H9 (cell line): ENCODE measurements at regions not wholly inside any gene's neighbourhood (a gene's known extent, or its start where the extent isn't known, plus 50 kb on each side); places are given as distances from the start of the nearest gene placed in this dataset.

Source experiments
- DNase-seq: peaks from one replicate; pipeline ENCODE4 v3.0.0-alpha.2; 2017
- H2AFZ ChIP-seq: one replicate; pipeline ENCODE4 v1.6.1; 2013; ENCODE audit warnings: mild to moderate bottlenecking, low read length, control low read depth, moderate library complexity
- H2AK5ac ChIP-seq: 2 replicates; pipeline ENCODE4 v1.6.1; 2013; ENCODE audit warnings: low read length, control low read depth, mixed read lengths; ENCODE audit not compliant: insufficient read length
- H2BK120ac ChIP-seq: one replicate; pipeline ENCODE4 v1.6.1; 2013; ENCODE audit warnings: low read depth, mild to moderate bottlenecking, low read length, control low read depth, inconsistent platforms; ENCODE audit not compliant: poor library complexity, severe bottlenecking
- H2BK12ac ChIP-seq: 2 replicates; pipeline ENCODE4 v1.6.1; 2013; ENCODE audit warnings: low read length, control low read depth, mixed read lengths, low read depth; ENCODE audit not compliant: insufficient read length
- H2BK15ac ChIP-seq: 2 replicates; pipeline ENCODE4 v1.6.1; 2013; ENCODE audit warnings: low read depth, low read length, control low read depth
- H2BK20ac ChIP-seq: one replicate; pipeline ENCODE4 v1.6.1; 2013; ENCODE audit warnings: low read depth, mild to moderate bottlenecking, low read length, control low read depth, inconsistent platforms; ENCODE audit not compliant: poor library complexity, severe bottlenecking
- H2BK5ac ChIP-seq: 2 replicates; pipeline ENCODE4 v1.6.1; 2013; ENCODE audit warnings: low read length, control low read depth, mixed read lengths; ENCODE audit not compliant: insufficient read length
- H3K14ac ChIP-seq: 2 replicates; pipeline ENCODE4 v1.6.1; 2013; ENCODE audit warnings: low read length, control low read depth; ENCODE audit not compliant: insufficient read depth
- H3K18ac ChIP-seq: 2 replicates; pipeline ENCODE4 v1.6.1; 2013; ENCODE audit warnings: low read depth, mild to moderate bottlenecking, mixed read lengths, low read length, control low read depth; ENCODE audit not compliant: insufficient read length
- H3K23ac ChIP-seq: 2 replicates; pipeline ENCODE4 v1.6.1; 2013; ENCODE audit warnings: low read length, control low read depth, mixed read lengths, low read depth; ENCODE audit not compliant: insufficient read length
- H3K23me2 ChIP-seq: 2 replicates; pipeline ENCODE4 v1.6.1; 2013; ENCODE audit warnings: low read depth, mild to moderate bottlenecking, mixed read lengths, low read length, control low read depth; ENCODE audit not compliant: insufficient read length, poor library complexity, severe bottlenecking
- H3K27ac ChIP-seq: 2 replicates; pipeline ENCODE4 v1.5.1; 2013; ENCODE audit warnings: low read length, control low read depth, mixed read lengths, low read depth; ENCODE audit not compliant: insufficient read length
- H3K27me3 ChIP-seq: 2 replicates; pipeline ENCODE4 v1.6.1; 2013; ENCODE audit warnings: low read length, control low read depth, inconsistent platforms; ENCODE audit not compliant: insufficient read depth
- H3K4ac ChIP-seq: 2 replicates; pipeline ENCODE4 v1.6.1; 2013; ENCODE audit warnings: low read depth, mild to moderate bottlenecking, control low read depth, inconsistent platforms, low read length, moderate library complexity
- H3K4me1 ChIP-seq: 2 replicates; pipeline ENCODE4 v1.6.1; 2013; ENCODE audit warnings: low read length, control low read depth, inconsistent platforms; ENCODE audit not compliant: insufficient read depth
- H3K4me2 ChIP-seq: 2 replicates; pipeline ENCODE4 v1.6.1; 2013; ENCODE audit warnings: low read length, control low read depth, mixed read lengths; ENCODE audit not compliant: insufficient read length, insufficient read depth
- H3K56ac ChIP-seq: 2 replicates; pipeline ENCODE4 v1.6.1; 2013; ENCODE audit warnings: low read depth, mild to moderate bottlenecking, mixed read lengths, low read length, control low read depth; ENCODE audit not compliant: insufficient read length
- H3K79me1 ChIP-seq: 2 replicates; pipeline ENCODE4 v1.6.1; 2013; ENCODE audit warnings: low read depth, mild to moderate bottlenecking, moderate library complexity, low read length, control low read depth, inconsistent platforms; ENCODE audit not compliant: insufficient read depth, poor library complexity, severe bottlenecking
- H3K79me2 ChIP-seq: 2 replicates; pipeline ENCODE4 v1.6.1; 2013; ENCODE audit warnings: low read length, control low read depth, inconsistent platforms; ENCODE audit not compliant: insufficient read depth
- H3K9ac ChIP-seq: 2 replicates; pipeline ENCODE4 v1.6.1; 2013; ENCODE audit warnings: low read length, control low read depth, mixed read lengths; ENCODE audit not compliant: insufficient read length; ENCODE audit errors: extremely low read depth
- H3K9me3 ChIP-seq: one replicate; pipeline ENCODE4 v1.6.1; 2013; ENCODE audit warnings: low read depth, low read length, inconsistent platforms; ENCODE audit not compliant: control insufficient read depth
- H3T11ph ChIP-seq: one replicate; pipeline ENCODE4 v1.6.1; 2013; ENCODE audit warnings: mild to moderate bottlenecking, low read length, control low read depth, inconsistent platforms
- H4K20me1 ChIP-seq: one replicate; pipeline ENCODE4 v1.6.1; 2013; ENCODE audit not compliant: control insufficient read depth, insufficient read length, insufficient read depth
- H4K5ac ChIP-seq: 2 replicates; pipeline ENCODE4 v1.6.1; 2013; ENCODE audit warnings: low read depth, mild to moderate bottlenecking, mixed read lengths, low read length, control low read depth; ENCODE audit not compliant: insufficient read length
- H4K8ac ChIP-seq: replicated peaks from 2 replicates; pipeline ENCODE4 v1.6.1; 2013; ENCODE audit warnings: low read length, control low read depth, mixed read lengths, low read depth; ENCODE audit not compliant: insufficient read length
- H4K91ac ChIP-seq: 2 replicates; pipeline ENCODE4 v1.6.1; 2013; ENCODE audit warnings: low read depth, mild to moderate bottlenecking, moderate library complexity, mixed read lengths, low read length, control low read depth; ENCODE audit not compliant: insufficient read length
- H3K27ac Mint-ChIP-seq, 3 experiments: 2 replicates in 2 of 3; 3 replicates in 1 of 3; pipeline ENCODE4 v1.8.0; 2020 to 2021; ENCODE audit warnings: mixed read lengths in 3 of 3, mild to moderate bottlenecking in 1 of 3, moderate library complexity in 1 of 3
- H3K27me3 Mint-ChIP-seq: 2 replicates; pipeline ENCODE4 v1.8.0; 2021; ENCODE audit warnings: low read depth, mild to moderate bottlenecking, moderate library complexity, mixed read lengths
- H3K36me3 Mint-ChIP-seq, 3 experiments: 2 replicates in 2 of 3; 3 replicates in 1 of 3; pipeline ENCODE4 v1.8.0; 2020 to 2021; ENCODE audit warnings: low read depth in 3 of 3, mixed read lengths in 3 of 3; ENCODE audit not compliant: insufficient read depth in 1 of 3
- H3K4me1 Mint-ChIP-seq, 2 experiments: 2 replicates each; pipeline ENCODE4 v1.8.0; 2020; ENCODE audit warnings: mixed read lengths in 2 of 2
- H3K4me3 Mint-ChIP-seq, 2 experiments: 2 replicates in 1 of 2; 3 replicates in 1 of 2; pipeline ENCODE4 v1.8.0; 2020 to 2021; ENCODE audit warnings: mild to moderate bottlenecking in 2 of 2, mixed read lengths in 2 of 2, moderate library complexity in 1 of 2
- H3K9me3 Mint-ChIP-seq, 2 experiments: 2 replicates in 1 of 2; 3 replicates in 1 of 2; pipeline ENCODE4 v1.8.0; 2020; ENCODE audit warnings: mild to moderate bottlenecking in 2 of 2, mixed read lengths in 2 of 2, moderate library complexity in 1 of 2
- CTCF ChIP-seq: fragments of 200-600 bp; sonication (generic); conservative IDR thresholded peaks from 3 replicates; pipeline ENCODE4 v1.8.0; 2021; ENCODE audit warnings: antibody characterized with exemption, mild to moderate bottlenecking
- WGBS: extraction: QIAGEN DNeasy Blood & Tissue Kit; methylation state at CpG from one replicate; pipeline ENCODE4 v1.1.7; 2013; ENCODE audit warnings: missing lambda C conversion rate, low lambda C conversion rate, mixed read lengths; ENCODE audit not compliant: insufficient read length; ENCODE audit errors: extremely low coverage; 5-methylcytosine and 5-hydroxymethylcytosine counted together

DNA sequence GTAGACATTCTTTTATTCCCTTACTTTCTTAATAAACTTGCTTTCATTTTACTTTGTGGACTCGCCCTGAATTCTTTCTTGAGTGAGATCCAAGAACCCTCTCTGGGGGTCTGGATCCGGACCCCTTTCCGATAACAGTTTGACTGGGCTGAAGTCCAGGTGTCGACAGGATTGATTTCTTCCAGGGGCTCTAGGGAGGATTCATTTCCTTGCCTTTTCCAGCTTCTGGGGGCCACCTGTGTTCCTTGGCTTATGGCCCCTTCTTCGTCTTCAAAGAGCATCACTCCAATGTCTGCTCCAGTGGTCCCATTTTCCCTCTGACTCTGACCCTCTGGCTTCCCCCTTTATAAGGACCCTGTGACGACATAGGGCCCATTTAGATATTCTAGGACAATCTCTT, 67.5 kb downstream of the COPS8 start:
- Histone ChIP-seq H4K20me1 (no peaks in the 10 kb centered on the region), H2AFZ (no peak overlapping the region), H2BK20ac (no peak overlapping the region), H3K79me1 (no peaks in the 10 kb centered on the region), H4K5ac (no peak overlapping the region), H3K4ac (no peak overlapping the region), H2BK5ac (no peak overlapping the region), H3K14ac (no peak overlapping the region), H4K8ac (no peak overlapping the region), H2BK15ac (no peak overlapping the region), H3K27me3 (no peaks in the 10 kb centered on the region), H3K18ac (no peak overlapping the region), H3T11ph (no peak overlapping the region), H2BK120ac (no peak overlapping the region), H3K23ac (no peak overlapping the region), H2AK5ac (no peak overlapping the region), H3K9me3 (no peaks in the 10 kb centered on the region), H3K79me2 (no peaks in the 10 kb centered on the region), H2BK12ac (no peak overlapping the region), H3K27ac (no peak overlapping the region), H3K4me2 (no peak overlapping the region), H3K56ac (no peak overlapping the region), H3K23me2 (no peaks in the 10 kb centered on the region), H4K91ac (no peak overlapping the region), H3K9ac (no peak overlapping the region), H3K4me1 (no peaks in the 10 kb centered on the region)
- DNase-seq, result no peak
- H3K27me3 Mint-ChIP-seq, result peaks cover 2% of the 10 kb centered on the region
- no peak overlapping the region for H3K27ac Mint-ChIP-seq
- TF ChIP-seq CTCF, result no peak
- no CpG with 5 or more reads among the region's 6 CpGs for WGBS
- peaks cover 5% of the 10 kb centered on the region in 2 experiments; a peak in 4 of 5 replicates for H3K9me3 Mint-ChIP-seq
- H3K4me1 Mint-ChIP-seq, result peaks cover 0 to 7% of the 10 kb centered on the region in 2 experiments; a peak in 3 of 4 replicates
- H3K36me3 Mint-ChIP-seq, result peaks cover 0 to 2% (median 0%) of the 10 kb centered on the region in 3 experiments; a peak in 3 of 7 replicates
- no peak overlapping the region for H3K4me3 Mint-ChIP-seq
